HG02798 (cell line): ENCODE measurements at regions not wholly inside any gene's neighbourhood (a gene's known extent, or its start where the extent isn't known, plus 50 kb on each side); places are given as distances from the start of the nearest gene placed in this dataset.

ENCODE experiments used
- ATAC-seq: cut with Tn5 transposase; IDR thresholded peaks from one replicate; pipeline ENCODE4 v1.9.1; 2021; ENCODE audit warnings: mild to moderate bottlenecking; ENCODE audit not compliant: unreplicated experiment, poor library complexity

GRCh38 chr10:78476156-78476555, 442.5 kb downstream of the RPS24 start:
- ATAC-seq, result no peak

- ATAC-seq, result no peak
These were observed 443.2 kb downstream of the RPS24 start for GRCh38 chr10:78476844-78477243.

GRCh38 chr10:78478919-78479318, 445.3 kb downstream of the RPS24 start:
- no peak for ATAC-seq

- ATAC-seq, result no peak
These were observed 445.8 kb downstream of the RPS24 start for GRCh38 chr10:78479467-78479866.

GRCh38 chr10:78481842-78482241, 448.2 kb downstream of the RPS24 start:
- ATAC-seq, result no peak

- ATAC-seq, result no peak
These were observed 450.0 kb downstream of the RPS24 start for GRCh38 chr10:78483641-78484040.

- ATAC-seq, result no peak
These were observed 455.4 kb downstream of the RPS24 start for GRCh38 chr10:78489034-78489433.

- ATAC-seq, result no peak
These were observed 458.1 kb downstream of the RPS24 start for GRCh38 chr10:78491812-78492211.

- no peak for ATAC-seq
These were observed 458.8 kb downstream of the RPS24 start for GRCh38 chr10:78492424-78492823.

GRCh38 chr10:78494179-78494578, 460.5 kb downstream of the RPS24 start:
- ATAC-seq, result no peak

GRCh38 chr10:78502210-78502936, 468.7 kb downstream of the RPS24 start:
- no peak for ATAC-seq

- no peak for ATAC-seq
These were observed 470.5 kb downstream of the RPS24 start for GRCh38 chr10:78504181-78504580.

- ATAC-seq, result no peak
These were observed 472.0 kb downstream of the RPS24 start for GRCh38 chr10:78505657-78506056.

GRCh38 chr10:78506614-78507013, 473.0 kb downstream of the RPS24 start:
- ATAC-seq, result no peak

- ATAC-seq, result no peak
These were observed 474.0 kb downstream of the RPS24 start for GRCh38 chr10:78507510-78508160.

- ATAC-seq, result no peak
These were observed 475.5 kb downstream of the RPS24 start for GRCh38 chr10:78508955-78509748.

- no peak for ATAC-seq
These were observed 477.1 kb downstream of the RPS24 start for GRCh38 chr10:78510566-78511323.

- ATAC-seq, result no peak
These were observed 477.9 kb downstream of the RPS24 start for GRCh38 chr10:78511324-78512204.

GRCh38 chr10:78512205-78512550, 478.5 kb downstream of the RPS24 start:
- ATAC-seq, result no peak

- no peak for ATAC-seq
These were observed 479.7 kb downstream of the RPS24 start for GRCh38 chr10:78513330-78513729.
